Fibroblast of lung (primary cell): ENCODE measurements at regions not wholly inside any gene's neighbourhood (a gene's known extent, or its start where the extent isn't known, plus 50 kb on each side); places are given as distances from the start of the nearest gene placed in this dataset.

Experiments used
- DNase-seq, 2 donors: peaks; one replicate each; pipeline versions ENCODE4 v3.0.0 to v3.0.0-alpha.2; 2010; ENCODE audit warnings: low read depth in 2 of 2
- H2AFZ ChIP-seq: 2 replicates; pipeline ENCODE4 v1.5.1; 2012; ENCODE audit warnings: low read length, control low read depth, inconsistent platforms
- H3K27ac ChIP-seq: 2 replicates; pipeline ENCODE4 v1.5.1; 2011; ENCODE audit warnings: low read length, control low read depth; ENCODE audit not compliant: insufficient read depth
- H3K27me3 ChIP-seq: 2 replicates; pipeline ENCODE4 v1.5.1; 2011; ENCODE audit warnings: mild to moderate bottlenecking, low read length; ENCODE audit not compliant: control insufficient read depth, insufficient read depth
- H3K36me3 ChIP-seq: 2 replicates; pipeline ENCODE4 v1.5.1; 2011; ENCODE audit warnings: low read length; ENCODE audit not compliant: control insufficient read depth, insufficient read depth
- H3K4me1 ChIP-seq: 2 replicates; pipeline ENCODE4 v1.5.1; 2011; ENCODE audit warnings: low read length; ENCODE audit not compliant: control insufficient read depth, insufficient read depth; ENCODE audit errors: extremely low read depth
- H3K4me2 ChIP-seq: 2 replicates; pipeline ENCODE4 v1.5.1; 2011; ENCODE audit warnings: low read length, control low read depth; ENCODE audit not compliant: insufficient read depth; ENCODE audit errors: extremely low read depth
- H3K4me3 ChIP-seq, 4 experiments: fragments of 200-600 bp in 1 of 4; sonication (generic) in 1 of 4; replicated peaks in 1 of 4; 2 replicates each; pipeline ENCODE4 v1.5.1; 2011 to 2016; ENCODE audit warnings: low read length in 4 of 4, low read depth in 3 of 4, mild to moderate bottlenecking in 3 of 4, control low read depth in 2 of 4, inconsistent platforms in 1 of 4, mixed read lengths in 1 of 4; ENCODE audit not compliant: insufficient read depth in 1 of 4; ENCODE audit errors: control extremely low read depth in 1 of 4
- H3K79me2 ChIP-seq: 2 replicates; pipeline ENCODE4 v1.5.1; 2012; ENCODE audit warnings: mild to moderate bottlenecking, low read length, inconsistent platforms; ENCODE audit not compliant: control insufficient read depth, insufficient read depth
- H3K9ac ChIP-seq: 2 replicates; pipeline ENCODE4 v1.5.1; 2011; ENCODE audit warnings: mild to moderate bottlenecking, low read length, control low read depth; ENCODE audit not compliant: insufficient read depth
- H3K9me3 ChIP-seq: 2 replicates; pipeline ENCODE4 v1.5.1; 2012; ENCODE audit warnings: low read depth, low read length; ENCODE audit not compliant: control insufficient read depth, insufficient read depth
- H4K20me1 ChIP-seq: 2 replicates; pipeline ENCODE4 v1.5.1; 2011; ENCODE audit warnings: low read length; ENCODE audit not compliant: control insufficient read depth, insufficient read depth; ENCODE audit errors: extremely low read depth
- CTCF ChIP-seq, 2 donors: IDR thresholded peaks in 1 of 2; conservative IDR thresholded peaks in 1 of 2; 1 replicate in 1 of 2; 2 replicates in 1 of 2; pipeline ENCODE4 v1.5.1; 2011 to 2012; ENCODE audit warnings: low read length in 2 of 2, control low read depth in 1 of 2, inconsistent platforms in 1 of 2, low read depth in 1 of 2, mild to moderate bottlenecking in 1 of 2
- EZH2 ChIP-seq: IDR thresholded peaks from 2 replicates; pipeline ENCODE4 v1.5.1; 2012; ENCODE audit warnings: low read length, control low read depth, mild to moderate bottlenecking; ENCODE audit errors: missing control alignments

- Histone ChIP-seq H3K9me3 (no peaks in the 10 kb centered on the region), H3K9ac (no peak overlapping the region), H2AFZ (no peak overlapping the region), H3K27ac (no peak overlapping the region), H3K27me3 (no peaks in the 10 kb centered on the region), H3K36me3 (no peaks in the 10 kb centered on the region), H3K79me2 (no peaks in the 10 kb centered on the region), H3K4me3 (no peak overlapping the region), H4K20me1 (no peaks in the 10 kb centered on the region), H3K4me2 (no peak overlapping the region), H3K4me1 (no peaks in the 10 kb centered on the region)
- DNase-seq, result no peak
- no peak for TF ChIP-seq CTCF (conservative IDR thresholded peaks at IDR 0.05 in 1 of 2, IDR thresholded peaks at IDR 0.05 in 1 of 2; ENCODE audit: low read depth in 1 of 2, low read length in 2 of 2)
Measured at GRCh38 chr7:152553671-152554317, 118.0 kb upstream of the KMT2C start.

GRCh38 chr7:152551304-152552036 lies 115.7 kb upstream of the KMT2C start:
- DNase-seq, result no peak
- no peaks in the 10 kb centered on the region for H3K27me3 ChIP-seq

More at GRCh38 chr7:152551304-152552036, 115.7 kb upstream of the KMT2C start:
- Histone ChIP-seq H4K20me1 (no peaks in the 10 kb centered on the region), H3K36me3 (no peaks in the 10 kb centered on the region), H3K4me3 (no peak overlapping the region), H2AFZ (no peak overlapping the region), H3K79me2 (no peaks in the 10 kb centered on the region), H3K27ac (no peak overlapping the region), H3K4me2 (no peak overlapping the region), H3K4me1 (no peaks in the 10 kb centered on the region), H3K9ac (no peak overlapping the region), H3K9me3 (no peaks in the 10 kb centered on the region)
- TF ChIP-seq CTCF (conservative IDR thresholded peaks at IDR 0.05 in 1 of 2, IDR thresholded peaks at IDR 0.05 in 1 of 2; ENCODE audit: low read depth in 1 of 2, low read length in 2 of 2) (no peak), EZH2 (no peak)
